ENCODE measurements at regions not wholly inside any gene's neighbourhood (a gene's known extent, or its start where the extent isn't known, plus 50 kb on each side); places are given as distances from the start of the nearest gene placed in this dataset.
A peak's percentile ranks its signal among the peaks of the same experiment; 100 is the strongest.

DNA sequence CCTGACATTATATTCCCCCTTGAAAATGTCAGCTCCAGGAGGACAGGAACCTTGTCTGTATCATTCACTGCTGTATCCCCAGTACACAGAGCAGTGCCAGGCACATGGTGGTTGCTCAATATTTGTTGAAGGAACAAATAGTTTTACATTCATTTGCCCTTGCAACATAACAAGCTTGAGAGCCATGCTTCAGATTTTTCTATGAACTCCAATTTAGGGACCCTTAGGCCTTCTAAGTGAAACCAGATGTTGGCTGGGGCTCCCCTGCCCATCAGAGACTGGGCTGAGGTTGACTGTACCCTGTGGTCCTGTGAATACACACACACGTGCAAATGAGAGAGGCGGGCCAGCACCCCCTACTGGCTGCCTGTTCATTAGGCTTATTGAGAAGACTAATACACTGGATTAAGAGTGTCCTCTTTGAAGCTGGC lies 214.9 kb upstream of the WWC1 start:
- Histone ChIP-seq H3K36me3 (replicated peaks in 1 of 2; ENCODE audit: control insufficient read depth in 1 of 2, insufficient read depth in 2 of 2, low read length in 2 of 2) (no peaks in the 10 kb centered on the region), H3K9me3 (replicated peaks in 1 of 2; ENCODE audit: control insufficient read depth in 1 of 2, insufficient read depth in 1 of 2, low read length in 2 of 2) (no peaks in the 10 kb centered on the region), H3K79me2 (ENCODE audit: insufficient read depth, low read length) (no peaks in the 10 kb centered on the region), H2AFZ (ENCODE audit: insufficient read depth, low read depth, low read length, poor library complexity, severe bottlenecking) (no peak overlapping the region), H3K27me3 (ENCODE audit: control insufficient read depth in 2 of 2, insufficient read depth in 2 of 2, low read length in 2 of 2) (no peaks in the 10 kb centered on the region), H3K27ac (ENCODE audit: low read depth in 1 of 2, low read length in 2 of 2) (no peak overlapping the region), H3K4me2 (replicated peaks; ENCODE audit: extremely low read depth, low read length, poor library complexity, severe bottlenecking) (no peak overlapping the region), H3K4me1 (ENCODE audit: control insufficient read depth in 1 of 2, insufficient read depth in 2 of 2, low read length in 2 of 2) (no peaks in the 10 kb centered on the region), H4K20me1 (ENCODE audit: insufficient read depth, low read length) (no peaks in the 10 kb centered on the region), H3K4me3 (replicated peaks in 1 of 3; ENCODE audit: low read depth in 2 of 3, low read length in 3 of 3) (no peak overlapping the region), H3K9ac (ENCODE audit: insufficient read depth, low read length, poor library complexity, severe bottlenecking) (no peak overlapping the region)
- Mint-ChIP-seq H3K9me3 (peaks cover 0 to 6% (median 2%) of the 10 kb centered on the region in 7 donors), H3K36me3 (no peaks in the 10 kb centered on the region), H3K27ac (no peak overlapping the region), H3K4me1 (no peaks in the 10 kb centered on the region), H3K4me3 (no peak overlapping the region), H3K27me3 (ENCODE audit: low read depth in 3 of 3) (peaks cover 1 to 8% (median 2%) of the 10 kb centered on the region in 3 donors)
- DNase-seq = peak in 1 of 3 donors; percentile 1
- intact Hi-C loops (cut with micrococcal nuclease) = no loop called here
- TF ChIP-seq, protein P1, sequence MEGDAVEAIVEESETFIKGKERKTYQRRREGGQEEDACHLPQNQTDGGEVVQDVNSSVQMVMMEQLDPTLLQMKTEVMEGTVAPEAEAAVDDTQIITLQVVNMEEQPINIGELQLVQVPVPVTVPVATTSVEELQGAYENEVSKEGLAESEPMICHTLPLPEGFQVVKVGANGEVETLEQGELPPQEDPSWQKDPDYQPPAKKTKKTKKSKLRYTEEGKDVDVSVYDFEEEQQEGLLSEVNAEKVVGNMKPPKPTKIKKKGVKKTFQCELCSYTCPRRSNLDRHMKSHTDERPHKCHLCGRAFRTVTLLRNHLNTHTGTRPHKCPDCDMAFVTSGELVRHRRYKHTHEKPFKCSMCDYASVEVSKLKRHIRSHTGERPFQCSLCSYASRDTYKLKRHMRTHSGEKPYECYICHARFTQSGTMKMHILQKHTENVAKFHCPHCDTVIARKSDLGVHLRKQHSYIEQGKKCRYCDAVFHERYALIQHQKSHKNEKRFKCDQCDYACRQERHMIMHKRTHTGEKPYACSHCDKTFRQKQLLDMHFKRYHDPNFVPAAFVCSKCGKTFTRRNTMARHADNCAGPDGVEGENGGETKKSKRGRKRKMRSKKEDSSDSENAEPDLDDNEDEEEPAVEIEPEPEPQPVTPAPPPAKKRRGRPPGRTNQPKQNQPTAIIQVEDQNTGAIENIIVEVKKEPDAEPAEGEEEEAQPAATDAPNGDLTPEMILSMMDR (IDR thresholded peaks at IDR 0.05) = peak; percentile 40
- 80% methylated on average over 1 of the region's 2 CpGs for WGBS (ENCODE audit: insufficient coverage)

- TF ChIP-seq, protein P1 (IDR thresholded peaks at IDR 0.05) = no peak
- Mint-ChIP-seq H3K4me1 (peaks cover 8% of the 10 kb centered on the region), H3K36me3 (no peaks in the 10 kb centered on the region), H3K27ac (no peak overlapping the region), H3K27me3 (ENCODE audit: low read depth in 3 of 3) (peaks cover 6 to 10% (median 7%) of the 10 kb centered on the region in 3 donors), H3K9me3 (peaks cover 0 to 12% (median 4%) of the 10 kb centered on the region in 7 donors), H3K4me3 (no peak overlapping the region)
- H3K4me1 ChIP-seq (ENCODE audit: control insufficient read depth in 1 of 2, insufficient read depth in 2 of 2, low read length in 2 of 2) = no peaks in the 10 kb centered on the region
- H3K9me3 ChIP-seq (replicated peaks in 1 of 2; ENCODE audit: control insufficient read depth in 1 of 2, insufficient read depth in 1 of 2, low read length in 2 of 2) = no peaks in the 10 kb centered on the region
- H3K9ac ChIP-seq (ENCODE audit: insufficient read depth, low read length, poor library complexity, severe bottlenecking) = no peak overlapping the region
- no peaks in the 10 kb centered on the region for H3K27me3 ChIP-seq (ENCODE audit: control insufficient read depth in 2 of 2, insufficient read depth in 2 of 2, low read length in 2 of 2)
- H3K4me2 ChIP-seq (replicated peaks; ENCODE audit: extremely low read depth, low read length, poor library complexity, severe bottlenecking) = no peak overlapping the region
- no peaks in the 10 kb centered on the region for H3K36me3 ChIP-seq (replicated peaks in 1 of 2; ENCODE audit: control insufficient read depth in 1 of 2, insufficient read depth in 2 of 2, low read length in 2 of 2)
- H3K4me3 ChIP-seq (replicated peaks in 1 of 3; ENCODE audit: low read depth in 2 of 3, low read length in 3 of 3) = no peak overlapping the region
- no peak for DNase-seq
- H3K79me2 ChIP-seq (ENCODE audit: insufficient read depth, low read length) = no peaks in the 10 kb centered on the region
- no peak overlapping the region for H3K27ac ChIP-seq (ENCODE audit: low read depth in 1 of 2, low read length in 2 of 2)
- WGBS (ENCODE audit: insufficient coverage) = 55% methylated on average over 8 of the region's 9 CpGs
- intact Hi-C loops (cut with micrococcal nuclease) = no loop called here
- H2AFZ ChIP-seq (ENCODE audit: insufficient read depth, low read depth, low read length, poor library complexity, severe bottlenecking) = no peak overlapping the region
- no peaks in the 10 kb centered on the region for H4K20me1 ChIP-seq (ENCODE audit: insufficient read depth, low read length)
Observed at GRCh38 chr5:168085261-168086031, 206.0 kb upstream of the WWC1 start.

All from CD14-positive monocyte (primary cell).